ENCODE measurements at regions not wholly inside any gene's neighbourhood (a gene's known extent, or its start where the extent isn't known, plus 50 kb on each side); places are given as distances from the start of the nearest gene placed in this dataset.

DNA sequence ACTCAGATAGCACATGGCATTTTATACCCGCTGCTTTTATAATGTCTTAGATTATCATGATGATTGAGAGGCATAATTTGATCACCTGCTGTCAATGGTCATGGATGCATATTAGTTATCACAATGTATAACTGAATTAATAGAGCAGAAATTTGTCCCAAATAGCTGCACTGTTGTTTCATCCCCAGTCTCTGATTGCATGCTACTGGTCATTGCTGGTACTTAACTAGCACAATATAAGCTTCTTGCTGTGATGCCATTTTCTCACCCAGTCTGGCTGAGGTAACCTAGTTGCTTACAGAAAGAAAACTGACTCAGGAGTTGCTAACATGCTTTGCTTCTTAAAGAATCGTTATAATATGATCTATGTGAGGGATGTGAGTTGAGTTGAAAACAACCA is 76.8 kb upstream of the PLEKHA5 start:
- no peak for DNase-seq (ENCODE audit: low read depth in 2 of 2)

DNA sequence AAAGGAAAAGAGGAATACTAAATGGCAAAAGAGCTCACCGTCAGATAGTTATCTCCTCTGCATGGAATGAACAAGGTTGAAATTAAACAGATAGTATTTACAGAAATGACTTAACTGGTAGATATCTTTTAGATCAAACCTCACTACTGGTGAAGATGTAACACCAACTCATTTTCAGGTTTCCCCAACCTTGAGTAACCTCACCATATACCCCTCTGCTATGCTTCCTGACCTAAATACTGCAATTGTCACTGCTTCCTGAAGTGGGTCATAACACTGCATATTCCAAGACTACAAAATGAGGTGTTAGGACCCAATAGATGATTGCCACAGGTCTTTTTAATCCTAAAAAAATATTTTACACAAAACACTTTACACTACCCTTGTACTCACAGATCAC is 76.3 kb upstream of the PLEKHA5 start:
- DNase-seq (ENCODE audit: low read depth in 2 of 2) = no peak

DNA sequence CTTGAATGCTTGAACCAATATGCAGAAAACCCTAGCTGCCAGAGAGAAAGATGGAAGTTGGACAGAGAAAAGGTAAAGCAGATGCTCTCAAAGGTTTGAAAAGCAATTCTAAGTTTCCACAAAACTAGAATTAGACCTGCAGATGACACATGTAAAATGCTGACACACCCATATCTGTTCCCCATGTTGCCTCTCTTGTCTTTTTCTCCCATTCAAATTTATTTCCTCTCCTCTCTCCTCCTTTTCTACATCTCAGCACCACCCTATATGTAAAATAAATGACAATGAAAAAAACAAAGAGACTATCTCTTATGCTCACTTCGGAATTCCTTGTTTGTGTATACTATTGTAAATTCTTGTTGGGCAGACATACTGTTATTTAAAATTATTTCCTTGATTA is 75.5 kb upstream of the PLEKHA5 start:
- DNase-seq (ENCODE audit: low read depth in 2 of 2) = no peak

DNA sequence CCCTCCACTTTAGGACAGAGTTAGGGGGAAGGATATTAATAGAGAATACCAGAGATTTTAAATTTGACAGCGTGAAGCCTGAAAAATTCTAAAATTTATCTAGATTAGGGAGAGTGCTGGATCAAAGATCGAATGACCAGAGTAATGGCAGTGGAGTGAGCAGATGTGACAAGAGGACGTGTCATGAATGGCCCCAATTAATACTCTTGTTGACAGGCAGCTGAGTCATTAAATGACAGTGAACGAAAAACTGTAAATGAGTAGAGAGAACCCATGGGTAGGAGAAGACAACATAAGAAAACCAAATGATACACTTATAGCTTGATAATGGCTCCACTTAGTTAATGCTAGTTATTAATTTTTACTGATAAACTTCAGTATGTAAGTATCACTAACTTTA is 73.9 kb upstream of the PLEKHA5 start:
- no peak for DNase-seq (ENCODE audit: low read depth in 2 of 2)

DNA sequence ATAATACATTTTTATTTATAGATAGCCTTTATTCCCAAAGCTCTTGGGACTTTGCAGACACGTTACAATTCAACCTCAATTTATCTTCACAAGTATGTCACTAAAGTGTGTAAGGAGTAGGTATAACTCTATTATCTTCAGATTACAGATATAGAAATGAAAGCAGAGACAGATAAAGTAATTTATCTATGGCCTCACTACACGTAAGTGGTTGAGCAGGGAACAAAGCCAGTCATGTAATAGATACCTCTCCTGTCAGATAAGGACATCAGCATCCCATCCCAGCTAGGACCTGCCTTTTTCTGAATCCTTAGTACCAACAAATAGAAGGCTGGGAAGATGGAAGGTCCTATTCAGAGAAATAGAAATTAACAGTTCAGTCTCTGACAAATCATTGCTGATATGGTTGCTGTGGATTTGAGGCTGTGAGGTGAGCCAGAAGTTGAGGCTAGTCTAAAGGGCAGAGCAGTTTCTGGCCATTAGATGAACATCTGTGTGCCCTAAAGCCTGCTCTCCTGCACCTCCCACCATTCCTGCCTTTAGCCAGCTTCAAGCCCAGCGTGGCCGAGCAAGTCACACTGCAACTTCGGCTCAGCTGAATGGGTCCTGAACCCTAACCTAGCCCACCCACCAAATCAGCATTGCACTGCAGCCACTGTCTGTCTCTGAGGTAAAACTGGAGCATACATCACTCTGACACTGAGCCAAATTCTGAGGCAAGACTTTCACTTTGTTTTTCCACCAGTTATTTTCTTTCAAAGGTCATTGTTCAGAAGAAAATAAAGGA is 71.1 kb upstream of the PLEKHA5 start:
- DNase-seq (ENCODE audit: low read depth in 2 of 2) = no peak

DNA sequence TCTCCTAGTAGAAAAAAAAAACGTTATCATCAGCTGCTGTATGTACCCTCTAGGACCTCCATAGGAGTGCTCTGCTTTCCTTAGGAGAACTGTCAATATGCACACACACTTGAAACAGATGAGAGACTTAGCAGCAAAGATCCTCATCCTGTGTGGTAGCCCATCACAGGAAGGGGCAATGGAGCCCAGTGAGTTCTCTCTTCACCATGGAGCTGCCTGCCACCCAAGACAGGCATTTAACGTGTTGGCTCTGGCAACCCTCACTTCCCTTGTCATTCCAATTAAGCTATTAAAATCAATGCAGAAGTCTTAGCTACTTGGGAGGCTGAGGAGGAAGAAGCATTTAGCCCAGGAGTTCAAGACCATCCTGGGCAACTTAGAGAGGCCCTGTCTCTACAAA is 64.8 kb upstream of the PLEKHA5 start:
- no peak for DNase-seq (ENCODE audit: low read depth in 2 of 2)

DNA sequence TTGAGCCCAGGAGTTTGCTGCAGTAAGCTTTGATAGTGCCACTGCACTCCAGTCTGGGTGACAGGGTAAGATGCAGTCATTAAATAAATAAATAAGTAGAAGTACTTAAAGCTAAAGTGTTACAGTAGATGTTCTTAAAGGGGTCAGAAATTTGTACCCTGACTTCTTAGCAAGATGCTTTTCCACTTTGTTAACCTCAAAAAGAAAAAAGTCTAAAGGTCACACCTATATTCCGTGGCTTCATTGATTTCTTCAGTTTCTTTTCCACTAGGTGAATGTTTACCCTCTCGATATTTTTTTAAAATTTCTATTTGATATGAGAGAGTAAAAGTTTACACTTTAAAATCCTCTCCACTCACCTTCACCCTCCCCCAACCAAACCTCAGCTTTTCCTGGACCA is 64.3 kb upstream of the PLEKHA5 start:
- DNase-seq (ENCODE audit: low read depth in 2 of 2) = no peak

DNA sequence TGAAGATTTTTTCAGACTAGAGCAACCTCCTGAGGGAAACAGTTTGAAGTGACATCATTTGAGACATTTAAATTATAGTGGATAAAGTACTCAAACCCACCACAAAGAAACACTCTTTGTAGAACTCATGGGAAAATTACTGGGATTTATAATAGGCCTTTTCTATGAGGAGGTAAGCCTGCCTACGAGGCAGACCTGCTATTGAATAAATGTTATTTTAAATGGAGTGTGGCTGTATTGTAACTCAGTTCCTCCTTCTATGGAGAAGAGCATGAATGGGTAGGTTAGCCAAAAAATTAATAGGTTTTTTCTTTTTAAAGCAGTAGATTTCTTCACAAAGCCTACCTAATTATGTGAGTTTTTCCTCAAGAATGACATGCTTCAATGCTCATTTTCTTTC is 63.7 kb upstream of the PLEKHA5 start:
- DNase-seq (ENCODE audit: low read depth in 2 of 2) = no peak

DNA sequence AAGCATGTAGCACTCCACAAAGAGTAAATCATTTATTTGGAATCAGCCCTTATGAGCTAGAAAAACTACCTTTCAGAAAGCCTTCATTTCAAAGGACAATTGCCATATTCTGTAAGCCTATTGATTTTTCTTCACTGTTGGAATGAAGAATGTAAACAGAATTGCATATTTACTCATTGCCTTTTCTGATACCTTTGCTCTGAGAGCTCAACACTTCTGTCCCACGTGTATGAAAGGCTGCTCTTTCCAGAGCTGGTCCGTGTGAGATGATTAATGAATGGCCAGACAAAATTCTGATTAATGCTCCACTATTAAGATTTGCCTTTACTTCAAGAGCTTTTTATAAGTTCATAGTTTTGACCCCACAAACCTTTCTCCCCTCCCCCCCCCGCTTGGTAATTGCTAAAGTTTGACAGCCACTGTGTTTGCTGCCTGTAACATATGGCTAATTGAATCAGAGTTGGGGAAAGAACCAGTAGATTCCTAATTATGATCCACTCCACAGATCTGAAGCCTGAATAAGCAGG is 63.0 kb upstream of the PLEKHA5 start:
- DNase-seq (ENCODE audit: low read depth in 2 of 2) = no peak

DNA sequence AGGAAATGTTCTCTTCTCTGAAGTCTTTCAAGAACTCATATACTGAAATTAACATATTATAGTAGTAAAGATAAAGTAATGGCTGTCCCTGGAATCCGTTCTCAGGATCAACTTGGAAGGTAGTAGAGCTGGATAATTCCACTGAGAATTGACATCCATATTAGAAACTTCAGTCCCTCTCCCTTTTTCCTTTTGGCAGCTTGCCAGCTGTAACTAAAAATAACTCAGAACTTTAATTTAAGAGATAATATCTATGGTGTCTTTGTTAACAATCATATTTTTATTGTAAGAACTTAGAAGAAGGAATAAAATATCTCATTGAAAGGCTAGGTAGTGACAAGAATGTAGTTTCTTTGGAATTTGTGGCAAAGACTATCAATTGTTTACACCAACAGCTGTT is 61.4 kb upstream of the PLEKHA5 start:
- no peak for DNase-seq (ENCODE audit: low read depth in 2 of 2)

DNA sequence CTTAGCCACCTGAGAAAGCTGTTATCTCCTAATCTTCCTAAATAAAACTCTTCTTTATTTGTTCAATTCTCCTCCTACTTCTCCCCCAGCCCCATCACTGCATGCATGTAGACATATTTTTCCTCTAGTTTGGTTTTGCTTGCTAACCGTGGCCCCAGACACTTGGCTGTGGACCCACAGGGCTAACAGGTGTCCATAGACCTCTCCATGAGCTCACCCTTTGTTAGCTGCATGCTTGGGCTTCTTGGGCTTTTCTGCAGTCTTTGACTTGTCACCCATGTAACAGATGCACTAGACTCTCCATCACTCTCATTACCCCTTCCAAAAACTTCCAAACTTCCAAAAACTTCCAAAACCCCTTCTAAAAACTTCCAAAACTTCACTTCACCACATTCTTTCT is 59.2 kb upstream of the PLEKHA5 start:
- DNase-seq (ENCODE audit: low read depth in 2 of 2) = no peak

DNA sequence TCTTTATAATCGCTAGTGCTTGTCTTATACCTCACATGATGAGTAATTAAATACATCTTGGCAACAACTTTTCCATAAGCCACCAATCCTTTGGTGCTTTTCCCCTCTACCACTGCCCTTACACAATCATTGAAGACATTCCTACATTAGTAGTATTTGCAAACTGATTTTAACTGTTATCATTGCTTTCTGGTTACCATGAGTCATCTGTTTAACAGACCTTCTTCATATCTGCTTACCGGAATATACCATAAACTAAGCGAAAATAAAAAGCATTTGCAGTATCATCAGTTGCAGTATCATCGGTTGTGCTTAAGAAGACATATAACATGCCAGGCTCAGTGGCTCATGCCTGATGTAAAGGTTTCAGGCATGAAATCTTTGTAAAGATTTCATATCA is 54.8 kb upstream of the PLEKHA5 start:
- DNase-seq (ENCODE audit: low read depth in 2 of 2) = peak; percentile 18 to 25

DNA sequence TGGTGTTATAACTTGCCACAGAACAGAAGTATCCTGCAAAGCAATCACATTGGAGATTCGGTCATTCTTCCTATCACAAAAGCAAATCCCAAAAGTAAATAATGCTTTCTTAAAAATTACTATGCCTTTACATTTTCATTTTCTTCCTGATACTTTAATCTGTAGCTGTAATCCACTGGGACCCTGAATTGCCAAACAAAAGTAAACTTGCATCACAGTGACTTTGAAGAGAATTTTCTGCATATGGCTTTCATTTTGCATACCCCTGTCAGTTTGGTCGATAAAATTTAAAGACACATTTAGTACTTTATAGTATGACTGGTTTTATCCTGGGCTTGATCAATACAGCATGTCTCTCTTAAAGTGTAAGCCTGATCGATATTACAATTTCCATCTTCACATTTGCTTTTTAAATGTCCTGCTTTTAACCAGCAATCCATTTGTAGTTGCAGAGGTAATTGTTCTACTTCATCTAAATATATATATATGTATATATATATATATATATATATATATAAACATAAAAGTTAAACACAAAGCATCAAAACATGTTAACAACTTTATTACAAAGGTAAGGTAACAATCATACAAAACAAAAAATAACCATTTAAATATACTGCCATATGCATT is 53.7 kb upstream of the PLEKHA5 start:
- no peak for DNase-seq (ENCODE audit: low read depth in 2 of 2)
